Stimulated activated effector memory CD8-positive, alpha-beta T cell treated with anti-CD3 and anti-CD28 coated beads, Interleukin-12 subunit alpha, Interleukin-12 subunit beta, amount 100 ng/mL, for 72 hours (primary cell): ENCODE measurements at regions not wholly inside any gene's neighbourhood (a gene's known extent, or its start where the extent isn't known, plus 50 kb on each side); places are given as distances from the start of the nearest gene placed in this dataset.
A peak's percentile ranks its signal among the peaks of the same experiment; 100 is the strongest.

ENCODE experiments used
- ATAC-seq: fragments of 150-1000 bp; cut with Tn5 transposase; 2 replicates; pipeline ENCODE4 v1.10.0; 2021
- DNase-seq, 2 donors: peaks; one replicate each; pipeline ENCODE4 v3.0.0; 2021 to 2022; ENCODE audit warnings: low spot score in 2 of 2
- H3K27ac Mint-ChIP-seq: one replicate; pipeline ENCODE4 v1.8.0; 2022; ENCODE audit warnings: mild to moderate bottlenecking, mixed read lengths
- H3K36me3 Mint-ChIP-seq: one replicate; pipeline ENCODE4 v1.8.0; 2022; ENCODE audit warnings: mild to moderate bottlenecking, mixed read lengths
- H3K4me1 Mint-ChIP-seq: one replicate; pipeline ENCODE4 v1.8.0; 2022; ENCODE audit warnings: mixed read lengths
- H3K4me3 Mint-ChIP-seq: one replicate; pipeline ENCODE4 v1.8.0; 2022; ENCODE audit warnings: mild to moderate bottlenecking, mixed read lengths
- H3K9me3 Mint-ChIP-seq: one replicate; pipeline ENCODE4 v1.8.0; 2022; ENCODE audit warnings: mixed read lengths

GRCh38 chr5:30092548-30092947 lies 1100.9 kb upstream of the CDH6 start:
- DNase-seq (no peak), ATAC-seq (no peak)
- no peaks in the 10 kb centered on the region for H3K4me1 Mint-ChIP-seq
- no peak overlapping the region for H3K4me3 Mint-ChIP-seq
- peaks cover 21% of the 10 kb centered on the region for H3K9me3 Mint-ChIP-seq
- H3K36me3 Mint-ChIP-seq = no peaks in the 10 kb centered on the region
- H3K27ac Mint-ChIP-seq = no peak overlapping the region

- H3K36me3 Mint-ChIP-seq = no peaks in the 10 kb centered on the region
These were observed 1123.8 kb upstream of the CDH6 start for GRCh38 chr5:30069441-30070263.

GRCh38 chr5:30063503-30063902 lies 1130.0 kb upstream of the CDH6 start:
- Mint-ChIP-seq H3K36me3 (no peaks in the 10 kb centered on the region), H3K4me1 (no peaks in the 10 kb centered on the region), H3K9me3 (peaks cover 14% of the 10 kb centered on the region), H3K27ac (no peak overlapping the region), H3K4me3 (no peak overlapping the region)
- DNase-seq (no peak), ATAC-seq (no peak)

More at GRCh38 chr5:30069441-30070263, 1123.8 kb upstream of the CDH6 start:
- DNase-seq (no peak), ATAC-seq (peak; percentile 49)
- Mint-ChIP-seq H3K9me3 (peaks cover 24% of the 10 kb centered on the region), H3K27ac (no peak overlapping the region), H3K4me1 (no peaks in the 10 kb centered on the region), H3K4me3 (no peak overlapping the region)

- Mint-ChIP-seq H3K36me3 (no peaks in the 10 kb centered on the region), H3K4me3 (no peak overlapping the region), H3K9me3 (peaks cover 11% of the 10 kb centered on the region), H3K27ac (no peak overlapping the region), H3K4me1 (no peaks in the 10 kb centered on the region)
- ATAC-seq (no peak), DNase-seq (no peak)
These were observed 1141.5 kb upstream of the CDH6 start for GRCh38 chr5:30051976-30052375.

- Mint-ChIP-seq H3K4me1 (no peaks in the 10 kb centered on the region), H3K36me3 (no peaks in the 10 kb centered on the region), H3K27ac (no peak overlapping the region), H3K9me3 (peaks cover 17% of the 10 kb centered on the region), H3K4me3 (no peak overlapping the region)
- no peak for DNase-seq
- no peak for ATAC-seq
These were observed 1143.2 kb upstream of the CDH6 start for GRCh38 chr5:30050056-30050815.

- ATAC-seq (no peak), DNase-seq (no peak)
- Mint-ChIP-seq H3K36me3 (no peaks in the 10 kb centered on the region), H3K4me3 (no peak overlapping the region), H3K4me1 (no peaks in the 10 kb centered on the region), H3K27ac (no peak overlapping the region), H3K9me3 (peaks cover 24% of the 10 kb centered on the region)
These were observed 1150.8 kb upstream of the CDH6 start for GRCh38 chr5:30042677-30043076.

- H3K4me3 Mint-ChIP-seq = no peak overlapping the region
- no peak for DNase-seq
- H3K27ac Mint-ChIP-seq = no peak overlapping the region
- H3K36me3 Mint-ChIP-seq = no peaks in the 10 kb centered on the region
- no peaks in the 10 kb centered on the region for H3K4me1 Mint-ChIP-seq
- no peak for ATAC-seq
- peaks cover 23% of the 10 kb centered on the region for H3K9me3 Mint-ChIP-seq
These were observed 1151.6 kb upstream of the CDH6 start for GRCh38 chr5:30041831-30042385.

- no peak for DNase-seq
- no peak overlapping the region for H3K4me3 Mint-ChIP-seq
- ATAC-seq = no peak
- H3K9me3 Mint-ChIP-seq = peaks cover 23% of the 10 kb centered on the region
- H3K4me1 Mint-ChIP-seq = no peaks in the 10 kb centered on the region
- H3K36me3 Mint-ChIP-seq = no peaks in the 10 kb centered on the region
- no peak overlapping the region for H3K27ac Mint-ChIP-seq
These were observed 1152.2 kb upstream of the CDH6 start for GRCh38 chr5:30041291-30041690.

- no peak overlapping the region for H3K4me3 Mint-ChIP-seq
These were observed 1152.9 kb upstream of the CDH6 start for GRCh38 chr5:30040488-30041118.

GRCh38 chr5:30039379-30039778 lies 1154.1 kb upstream of the CDH6 start:
- Mint-ChIP-seq H3K36me3 (no peaks in the 10 kb centered on the region), H3K9me3 (peaks cover 12% of the 10 kb centered on the region), H3K4me1 (no peaks in the 10 kb centered on the region), H3K4me3 (no peak overlapping the region), H3K27ac (no peak overlapping the region)
- no peak for ATAC-seq
- DNase-seq = no peak

More at GRCh38 chr5:30040488-30041118, 1152.9 kb upstream of the CDH6 start:
- Mint-ChIP-seq H3K9me3 (peaks cover 18% of the 10 kb centered on the region), H3K36me3 (no peaks in the 10 kb centered on the region), H3K27ac (no peak overlapping the region), H3K4me1 (no peaks in the 10 kb centered on the region)
- no peak for DNase-seq
- ATAC-seq = no peak

GRCh38 chr5:30034870-30035269 lies 1158.6 kb upstream of the CDH6 start:
- Mint-ChIP-seq H3K4me3 (no peak overlapping the region), H3K4me1 (no peaks in the 10 kb centered on the region), H3K9me3 (peaks cover 16% of the 10 kb centered on the region), H3K36me3 (no peaks in the 10 kb centered on the region), H3K27ac (no peak overlapping the region)
- DNase-seq (no peak), ATAC-seq (no peak)

- Mint-ChIP-seq H3K27ac (no peak overlapping the region), H3K9me3 (peaks cover 17% of the 10 kb centered on the region), H3K4me1 (no peaks in the 10 kb centered on the region), H3K4me3 (no peak overlapping the region), H3K36me3 (no peaks in the 10 kb centered on the region)
- DNase-seq = no peak
- ATAC-seq = no peak
These were observed 1163.4 kb upstream of the CDH6 start for GRCh38 chr5:30030101-30030500.

- H3K36me3 Mint-ChIP-seq = no peaks in the 10 kb centered on the region
- ATAC-seq (no peak), DNase-seq (no peak)
- no peak overlapping the region for H3K27ac Mint-ChIP-seq
- H3K4me3 Mint-ChIP-seq = no peak overlapping the region
- peaks cover 36% of the 10 kb centered on the region for H3K9me3 Mint-ChIP-seq
- no peaks in the 10 kb centered on the region for H3K4me1 Mint-ChIP-seq
These were observed 1191.7 kb upstream of the CDH6 start for GRCh38 chr5:30001826-30002225.

- no peak overlapping the region for H3K27ac Mint-ChIP-seq
- H3K4me1 Mint-ChIP-seq = no peaks in the 10 kb centered on the region
- H3K4me3 Mint-ChIP-seq = no peak overlapping the region
- no peaks in the 10 kb centered on the region for H3K36me3 Mint-ChIP-seq
- H3K9me3 Mint-ChIP-seq = peaks cover 28% of the 10 kb centered on the region
- DNase-seq (no peak), ATAC-seq (no peak)
These were observed 1193.3 kb upstream of the CDH6 start for GRCh38 chr5:30000231-30000630.

- Mint-ChIP-seq H3K27ac (no peak overlapping the region), H3K36me3 (no peaks in the 10 kb centered on the region), H3K9me3 (peaks cover 21% of the 10 kb centered on the region), H3K4me1 (no peaks in the 10 kb centered on the region), H3K4me3 (no peak overlapping the region)
- ATAC-seq (no peak), DNase-seq (no peak)
These were observed 1198.3 kb upstream of the CDH6 start for GRCh38 chr5:29995154-29995553.
